ENCODE measurements at regions not wholly inside any gene's neighbourhood (a gene's known extent, or its start where the extent isn't known, plus 50 kb on each side); places are given as distances from the start of the nearest gene placed in this dataset.

GRCh38 chr2:18299423-18300212 is 260.8 kb downstream of the RDH14 start:
- TF ChIP-seq FOXM1 (IDR thresholded peaks at IDR 0.05; ENCODE audit: borderline replicate concordance) (no peak), NFRKB (IDR thresholded peaks at IDR 0.05) (no peak)
- ChIA-PET POLR2A (no interaction called here), CTCF (interaction anchor here (0.7 kb wide), 1 partner anchor 121 kb away, joined by 3 read pairs; no protein-coding TSS in a partner anchor)
- no peak for DNase-seq (ENCODE audit: extremely low spot score)

- TF ChIP-seq PKNOX1 (IDR thresholded peaks at IDR 0.05), result no peak
- no peak for TF ChIP-seq ELF4 (IDR thresholded peaks at IDR 0.05)
- no peak for TF ChIP-seq BHLHE40 (IDR thresholded peaks at IDR 0.05; ENCODE audit: borderline replicate concordance)
- TF ChIP-seq SUZ12 (IDR thresholded peaks at IDR 0.05), result no peak
- TF ChIP-seq L3MBTL2 (conservative IDR thresholded peaks at IDR 0.05), result no peak
- TF ChIP-seq ARNT (IDR thresholded peaks at IDR 0.05), result no peak
- TF ChIP-seq TARDBP (IDR thresholded peaks at IDR 0.05), result no peak
- TF ChIP-seq FOXA1 (IDR thresholded peaks at IDR 0.05), result no peak
- TF ChIP-seq CTBP1 (IDR thresholded peaks at IDR 0.05; ENCODE audit: borderline replicate concordance), result no peak
- CTCF ChIA-PET, result no interaction called here
- POLR2A ChIA-PET, result no interaction called here
- DNase-seq (ENCODE audit: extremely low spot score), result no peak
Measured at GRCh38 chr2:18297534-18298058, 262.9 kb downstream of the RDH14 start.

- ChIA-PET CTCF (no interaction called here), POLR2A (no interaction called here)
- no peak for DNase-seq (ENCODE audit: extremely low spot score)
- no peak for TF ChIP-seq TARDBP (IDR thresholded peaks at IDR 0.05)
- TF ChIP-seq ELF4 (IDR thresholded peaks at IDR 0.05), result no peak
- no peak for TF ChIP-seq SUZ12 (IDR thresholded peaks at IDR 0.05)
- no peak for TF ChIP-seq ARNT (IDR thresholded peaks at IDR 0.05)
- TF ChIP-seq BHLHE40 (IDR thresholded peaks at IDR 0.05; ENCODE audit: borderline replicate concordance), result no peak
- TF ChIP-seq FOXK2 (IDR thresholded peaks at IDR 0.05), result no peak
- TF ChIP-seq ZNF384 (IDR thresholded peaks at IDR 0.05), result no peak
- TF ChIP-seq NFRKB (IDR thresholded peaks at IDR 0.05), result no peak
Measured at GRCh38 chr2:18290386-18290785, 270.1 kb downstream of the RDH14 start.

- no peak for DNase-seq (ENCODE audit: extremely low spot score)
- TF ChIP-seq ARNT (IDR thresholded peaks at IDR 0.05), result no peak
- TF ChIP-seq CTBP1 (IDR thresholded peaks at IDR 0.05; ENCODE audit: borderline replicate concordance), result no peak
- TF ChIP-seq HDGF (IDR thresholded peaks at IDR 0.05; ENCODE audit: borderline replicate concordance), result no peak
- TF ChIP-seq ZNF384 (IDR thresholded peaks at IDR 0.05), result no peak
- no peak for TF ChIP-seq FOXK2 (IDR thresholded peaks at IDR 0.05)
- TF ChIP-seq TARDBP (IDR thresholded peaks at IDR 0.05), result no peak
- no peak for TF ChIP-seq FOXM1 (IDR thresholded peaks at IDR 0.05; ENCODE audit: borderline replicate concordance)
- no peak for TF ChIP-seq L3MBTL2 (conservative IDR thresholded peaks at IDR 0.05)
- TF ChIP-seq SUZ12 (IDR thresholded peaks at IDR 0.05), result no peak
- no peak for TF ChIP-seq NFRKB (IDR thresholded peaks at IDR 0.05)
- TF ChIP-seq FOXA1 (IDR thresholded peaks at IDR 0.05), result no peak
- no peak for TF ChIP-seq ELF4 (IDR thresholded peaks at IDR 0.05)
- no peak for TF ChIP-seq SP1 (IDR thresholded peaks at IDR 0.05)
- TF ChIP-seq LEF1 (IDR thresholded peaks at IDR 0.05; ENCODE audit: borderline replicate concordance), result no peak
- TF ChIP-seq BHLHE40 (IDR thresholded peaks at IDR 0.05; ENCODE audit: borderline replicate concordance), result no peak
- no peak for TF ChIP-seq PKNOX1 (IDR thresholded peaks at IDR 0.05)
- ChIA-PET POLR2A (no interaction called here), CTCF (no interaction called here)
Measured at GRCh38 chr2:18286897-18287296, 273.6 kb downstream of the RDH14 start.

- POLR2A ChIA-PET, result no interaction called here
- no peak for TF ChIP-seq BHLHE40 (IDR thresholded peaks at IDR 0.05; ENCODE audit: borderline replicate concordance)
- TF ChIP-seq ELF4 (IDR thresholded peaks at IDR 0.05), result no peak
- no peak for TF ChIP-seq FOXA1 (IDR thresholded peaks at IDR 0.05)
- TF ChIP-seq NFRKB (IDR thresholded peaks at IDR 0.05), result no peak
- TF ChIP-seq PKNOX1 (IDR thresholded peaks at IDR 0.05), result no peak
- TF ChIP-seq FOXK2 (IDR thresholded peaks at IDR 0.05), result no peak
- TF ChIP-seq ARNT (IDR thresholded peaks at IDR 0.05), result no peak
- TF ChIP-seq L3MBTL2 (conservative IDR thresholded peaks at IDR 0.05), result no peak
- no peak for TF ChIP-seq SP1 (IDR thresholded peaks at IDR 0.05)
- no peak for TF ChIP-seq SUZ12 (IDR thresholded peaks at IDR 0.05)
- no peak for TF ChIP-seq FOXM1 (IDR thresholded peaks at IDR 0.05; ENCODE audit: borderline replicate concordance)
- TF ChIP-seq LEF1 (IDR thresholded peaks at IDR 0.05; ENCODE audit: borderline replicate concordance), result no peak
- no peak for TF ChIP-seq TARDBP (IDR thresholded peaks at IDR 0.05)
- TF ChIP-seq HDGF (IDR thresholded peaks at IDR 0.05; ENCODE audit: borderline replicate concordance), result no peak
- CTCF ChIA-PET, result no interaction called here
Measured at GRCh38 chr2:18284331-18284730, 276.1 kb downstream of the RDH14 start.

GRCh38 chr2:18282026-18282425 is 278.4 kb downstream of the RDH14 start:
- ChIA-PET CTCF (no interaction called here), POLR2A (no interaction called here)
- DNase-seq (ENCODE audit: extremely low spot score), result no peak
- TF ChIP-seq PKNOX1 (IDR thresholded peaks at IDR 0.05) (no peak), FOXA1 (IDR thresholded peaks at IDR 0.05) (no peak), ARNT (IDR thresholded peaks at IDR 0.05) (no peak), TARDBP (IDR thresholded peaks at IDR 0.05) (no peak), NFRKB (IDR thresholded peaks at IDR 0.05) (no peak), CTBP1 (IDR thresholded peaks at IDR 0.05; ENCODE audit: borderline replicate concordance) (no peak), FOXM1 (IDR thresholded peaks at IDR 0.05; ENCODE audit: borderline replicate concordance) (no peak), FOXK2 (IDR thresholded peaks at IDR 0.05) (no peak), ZNF384 (IDR thresholded peaks at IDR 0.05) (no peak), SUZ12 (IDR thresholded peaks at IDR 0.05) (no peak), LEF1 (IDR thresholded peaks at IDR 0.05; ENCODE audit: borderline replicate concordance) (no peak), BHLHE40 (IDR thresholded peaks at IDR 0.05; ENCODE audit: borderline replicate concordance) (no peak), HDGF (IDR thresholded peaks at IDR 0.05; ENCODE audit: borderline replicate concordance) (no peak), SP1 (IDR thresholded peaks at IDR 0.05) (no peak), ELF4 (IDR thresholded peaks at IDR 0.05) (no peak), L3MBTL2 (conservative IDR thresholded peaks at IDR 0.05) (no peak)

More at GRCh38 chr2:18284331-18284730, 276.1 kb downstream of the RDH14 start:
- no peak for DNase-seq (ENCODE audit: extremely low spot score)
